Stimulated activated CD8-positive, alpha-beta memory T cell treated with anti-CD3 and anti-CD28 coated beads, Interleukin-15, amount 100 ng/mL, for 4 hours (primary cell): ENCODE measurements at regions not wholly inside any gene's neighbourhood (a gene's known extent, or its start where the extent isn't known, plus 50 kb on each side); places are given as distances from the start of the nearest gene placed in this dataset.

Source experiments
- DNase-seq, 2 donors: peaks; one replicate each; pipeline ENCODE4 v3.0.0-alpha.2; 2020; ENCODE audit warnings: low read depth in 2 of 2

- no peak for DNase-seq
These were observed 191.7 kb upstream of the ALKAL2 start for GRCh38 chr2:479490-480176.

- DNase-seq, result no peak
These were observed 191.1 kb upstream of the ALKAL2 start for GRCh38 chr2:479031-479430.

GRCh38 chr2:471560-471959, 183.7 kb upstream of the ALKAL2 start:
- DNase-seq, result no peak

- DNase-seq, result no peak
These were observed 181.6 kb upstream of the ALKAL2 start for GRCh38 chr2:469514-469913.

- no peak for DNase-seq
These were observed 180.9 kb upstream of the ALKAL2 start for GRCh38 chr2:468648-469336.

- no peak for DNase-seq
These were observed 180.2 kb upstream of the ALKAL2 start for GRCh38 chr2:467892-468647.

GRCh38 chr2:467543-467891, 179.6 kb upstream of the ALKAL2 start:
- DNase-seq, result no peak

GRCh38 chr2:467101-467500, 179.2 kb upstream of the ALKAL2 start:
- no peak for DNase-seq

- no peak for DNase-seq
These were observed 176.8 kb upstream of the ALKAL2 start for GRCh38 chr2:464562-465309.

GRCh38 chr2:460861-461260, 173.0 kb upstream of the ALKAL2 start:
- DNase-seq, result peak; percentile 14 to 22

GRCh38 chr2:459931-460330, 172.0 kb upstream of the ALKAL2 start:
- DNase-seq, result no peak

GRCh38 chr2:458425-458815, 170.5 kb upstream of the ALKAL2 start:
- no peak for DNase-seq

- no peak for DNase-seq
These were observed 170.0 kb upstream of the ALKAL2 start for GRCh38 chr2:457792-458424.

- DNase-seq, result no peak
These were observed 169.4 kb upstream of the ALKAL2 start for GRCh38 chr2:457262-457661.

- DNase-seq, result no peak
These were observed 168.0 kb upstream of the ALKAL2 start for GRCh38 chr2:455913-456312.

- no peak for DNase-seq
These were observed 167.3 kb upstream of the ALKAL2 start for GRCh38 chr2:455015-455705.

- DNase-seq, result no peak
These were observed 165.2 kb upstream of the ALKAL2 start for GRCh38 chr2:453132-453531.

- DNase-seq, result no peak
These were observed 163.6 kb upstream of the ALKAL2 start for GRCh38 chr2:451495-451894.

- no peak for DNase-seq
These were observed 161.6 kb upstream of the ALKAL2 start for GRCh38 chr2:449246-450067.

- no peak for DNase-seq
These were observed 160.2 kb upstream of the ALKAL2 start for GRCh38 chr2:447902-448665.
